Neural progenitor cell (in vitro differentiated cells): ENCODE measurements at regions not wholly inside any gene's neighbourhood (a gene's known extent, or its start where the extent isn't known, plus 50 kb on each side); places are given as distances from the start of the nearest gene placed in this dataset.

Experiments used
- CTCF ChIP-seq: fragments of 200-600 bp; sonication (generic); IDR thresholded peaks from 2 replicates; pipeline ENCODE4 v1.5.1; 2017; ENCODE audit warnings: antibody characterized with exemption, mild to moderate bottlenecking
- EZH2 ChIP-seq: fragments of 200-600 bp; sonication (generic); IDR thresholded peaks from 2 replicates; pipeline ENCODE4 v1.6.1; 2017; ENCODE audit warnings: antibody characterized with exemption, mild to moderate bottlenecking, moderate library complexity

- no peak for TF ChIP-seq CTCF
- no peak for TF ChIP-seq EZH2
Measured at GRCh38 chr2:177029501-177029900, 183.1 kb upstream of the HNRNPA3 start.
